H1 (cell line): ENCODE measurements at regions not wholly inside any gene's neighbourhood (a gene's known extent, or its start where the extent isn't known, plus 50 kb on each side); places are given as distances from the start of the nearest gene placed in this dataset.

Experiments
- CBX5 ChIP-seq: fragments of 300-800, 300-1000 bp; sonication (generic); IDR thresholded peaks from 2 replicates; pipeline ENCODE4 v1.7.1; 2016; ENCODE audit warnings: antibody characterized with exemption, low read length, low read depth
- CTCF ChIP-seq, 3 experiments: IDR thresholded peaks; 1 replicate in 2 of 3; 2 replicates in 1 of 3; pipeline versions ENCODE4 v1.5.1 to v1.6.1; 2011; ENCODE audit warnings: low read length in 3 of 3, mild to moderate bottlenecking in 3 of 3, inconsistent platforms in 2 of 3, low read depth in 1 of 3, moderate library complexity in 1 of 3; ENCODE audit not compliant: insufficient read depth in 1 of 3; ENCODE audit errors: control extremely low read depth in 1 of 3

- TF ChIP-seq CBX5 (no peak), CTCF (IDR thresholded peaks at IDR 0.05; ENCODE audit: control extremely low read depth in 1 of 3, insufficient read depth in 1 of 3, low read depth in 1 of 3, low read length in 3 of 3) (no peak)
These were observed 95.4 kb upstream of the PITRM1 start for GRCh38 chr10:3268025-3268424.
